ENCODE measurements at regions not wholly inside any gene's neighbourhood (a gene's known extent, or its start where the extent isn't known, plus 50 kb on each side); places are given as distances from the start of the nearest gene placed in this dataset.
"Not testable (repeated sequence)": the region's sequence is repeated elsewhere in the genome, so short reads cannot be mapped to it uniquely, and the experiment has no call there.

- not testable (repeated sequence) for H3K27ac Mint-ChIP-seq; H3K4me1 Mint-ChIP-seq (ENCODE audit: low read depth); H3K27me3 Mint-ChIP-seq; H3K36me3 Mint-ChIP-seq (ENCODE audit: insufficient read depth); DNase-seq (ENCODE audit: low spot score, unreplicated experiment); H3K4me3 Mint-ChIP-seq (ENCODE audit: low read depth)
- H3K9me3 Mint-ChIP-seq (ENCODE audit: low read depth), result peaks cover 28% of the 10 kb centered on the region
Observed at GRCh38 chrX:35221391-35221790, 278.8 kb downstream of the FAM47B start.

GRCh38 chrX:35244088-35244741, 301.6 kb downstream of the FAM47B start:
- Mint-ChIP-seq H3K27me3 (no peaks in the 10 kb centered on the region), H3K27ac (no peak overlapping the region), H3K4me3 (ENCODE audit: low read depth) (no peak overlapping the region), H3K9me3 (ENCODE audit: low read depth) (peaks cover 16% of the 10 kb centered on the region), H3K4me1 (ENCODE audit: low read depth) (no peaks in the 10 kb centered on the region), H3K36me3 (ENCODE audit: insufficient read depth) (no peaks in the 10 kb centered on the region)
- TF ChIP-seq CTCF (IDR thresholded peaks at IDR 0.05; ENCODE audit: unreplicated experiment), result no peak
- no peak for DNase-seq (ENCODE audit: low spot score, unreplicated experiment)

GRCh38 chrX:35244796-35245508, 302.4 kb downstream of the FAM47B start:
- DNase-seq (ENCODE audit: low spot score, unreplicated experiment), result no peak

GRCh38 chrX:35251226-35251625, 308.6 kb downstream of the FAM47B start:
- no peak for DNase-seq (ENCODE audit: low spot score, unreplicated experiment)
- no peaks in the 10 kb centered on the region for H3K4me1 Mint-ChIP-seq (ENCODE audit: low read depth)
- no peaks in the 10 kb centered on the region for H3K27me3 Mint-ChIP-seq
- no peak overlapping the region for H3K4me3 Mint-ChIP-seq (ENCODE audit: low read depth)
- TF ChIP-seq CTCF (IDR thresholded peaks at IDR 0.05; ENCODE audit: unreplicated experiment), result no peak
- H3K9me3 Mint-ChIP-seq (ENCODE audit: low read depth), result peaks cover 29% of the 10 kb centered on the region
- no peaks in the 10 kb centered on the region for H3K36me3 Mint-ChIP-seq (ENCODE audit: insufficient read depth)
- no peak overlapping the region for H3K27ac Mint-ChIP-seq

More at GRCh38 chrX:35244796-35245508, 302.4 kb downstream of the FAM47B start:
- Mint-ChIP-seq H3K27ac (no peak overlapping the region), H3K4me3 (ENCODE audit: low read depth) (no peak overlapping the region), H3K4me1 (ENCODE audit: low read depth) (no peaks in the 10 kb centered on the region), H3K36me3 (ENCODE audit: insufficient read depth) (no peaks in the 10 kb centered on the region), H3K27me3 (no peaks in the 10 kb centered on the region), H3K9me3 (ENCODE audit: low read depth) (peaks cover 18% of the 10 kb centered on the region)
- TF ChIP-seq CTCF (IDR thresholded peaks at IDR 0.05; ENCODE audit: unreplicated experiment), result no peak

GRCh38 chrX:35276115-35276514, 333.5 kb downstream of the FAM47B start:
- Mint-ChIP-seq H3K9me3 (ENCODE audit: low read depth) (peaks cover 10% of the 10 kb centered on the region), H3K4me3 (ENCODE audit: low read depth) (no peak overlapping the region), H3K36me3 (ENCODE audit: insufficient read depth) (no peaks in the 10 kb centered on the region), H3K27me3 (no peaks in the 10 kb centered on the region), H3K4me1 (ENCODE audit: low read depth) (no peaks in the 10 kb centered on the region), H3K27ac (no peak overlapping the region)
- DNase-seq (ENCODE audit: low spot score, unreplicated experiment), result no peak
- no peak for TF ChIP-seq CTCF (IDR thresholded peaks at IDR 0.05; ENCODE audit: unreplicated experiment)
